ENCODE measurements at regions not wholly inside any gene's neighbourhood (a gene's known extent, or its start where the extent isn't known, plus 50 kb on each side); places are given as distances from the start of the nearest gene placed in this dataset.

DNA sequence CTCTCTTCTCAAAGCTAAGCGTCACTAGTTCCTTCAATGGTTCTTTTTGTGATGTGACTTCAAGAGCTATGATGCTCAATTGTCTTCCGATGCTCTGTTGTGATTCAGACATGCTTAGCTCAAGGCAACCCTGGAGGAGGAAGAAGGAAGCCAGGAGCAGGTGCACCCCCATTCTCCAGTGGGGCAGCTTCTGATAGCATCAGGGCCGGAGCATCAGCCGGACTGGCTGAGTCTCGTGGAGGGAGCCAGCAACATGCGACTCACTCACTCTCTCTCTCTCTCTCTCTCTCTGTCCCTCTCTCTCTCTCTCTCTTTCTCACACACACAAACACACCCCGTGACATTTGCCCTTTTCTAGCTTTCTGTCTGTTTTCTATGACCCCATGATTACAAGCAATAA, 140.2 kb downstream of the HSD17B3 start:
- TF ChIP-seq, protein P1, sequence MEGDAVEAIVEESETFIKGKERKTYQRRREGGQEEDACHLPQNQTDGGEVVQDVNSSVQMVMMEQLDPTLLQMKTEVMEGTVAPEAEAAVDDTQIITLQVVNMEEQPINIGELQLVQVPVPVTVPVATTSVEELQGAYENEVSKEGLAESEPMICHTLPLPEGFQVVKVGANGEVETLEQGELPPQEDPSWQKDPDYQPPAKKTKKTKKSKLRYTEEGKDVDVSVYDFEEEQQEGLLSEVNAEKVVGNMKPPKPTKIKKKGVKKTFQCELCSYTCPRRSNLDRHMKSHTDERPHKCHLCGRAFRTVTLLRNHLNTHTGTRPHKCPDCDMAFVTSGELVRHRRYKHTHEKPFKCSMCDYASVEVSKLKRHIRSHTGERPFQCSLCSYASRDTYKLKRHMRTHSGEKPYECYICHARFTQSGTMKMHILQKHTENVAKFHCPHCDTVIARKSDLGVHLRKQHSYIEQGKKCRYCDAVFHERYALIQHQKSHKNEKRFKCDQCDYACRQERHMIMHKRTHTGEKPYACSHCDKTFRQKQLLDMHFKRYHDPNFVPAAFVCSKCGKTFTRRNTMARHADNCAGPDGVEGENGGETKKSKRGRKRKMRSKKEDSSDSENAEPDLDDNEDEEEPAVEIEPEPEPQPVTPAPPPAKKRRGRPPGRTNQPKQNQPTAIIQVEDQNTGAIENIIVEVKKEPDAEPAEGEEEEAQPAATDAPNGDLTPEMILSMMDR (IDR thresholded peaks at IDR 0.05 in 4 of 5, conservative IDR thresholded peaks at IDR 0.05 in 1 of 5), result no peak
- TF ChIP-seq POLR2A (IDR thresholded peaks at IDR 0.05), result no peak

Measured in gastrocnemius medialis (tissue), 4 donors.